ENCODE measurements at regions not wholly inside any gene's neighbourhood (a gene's known extent, or its start where the extent isn't known, plus 50 kb on each side); places are given as distances from the start of the nearest gene placed in this dataset.

DNA sequence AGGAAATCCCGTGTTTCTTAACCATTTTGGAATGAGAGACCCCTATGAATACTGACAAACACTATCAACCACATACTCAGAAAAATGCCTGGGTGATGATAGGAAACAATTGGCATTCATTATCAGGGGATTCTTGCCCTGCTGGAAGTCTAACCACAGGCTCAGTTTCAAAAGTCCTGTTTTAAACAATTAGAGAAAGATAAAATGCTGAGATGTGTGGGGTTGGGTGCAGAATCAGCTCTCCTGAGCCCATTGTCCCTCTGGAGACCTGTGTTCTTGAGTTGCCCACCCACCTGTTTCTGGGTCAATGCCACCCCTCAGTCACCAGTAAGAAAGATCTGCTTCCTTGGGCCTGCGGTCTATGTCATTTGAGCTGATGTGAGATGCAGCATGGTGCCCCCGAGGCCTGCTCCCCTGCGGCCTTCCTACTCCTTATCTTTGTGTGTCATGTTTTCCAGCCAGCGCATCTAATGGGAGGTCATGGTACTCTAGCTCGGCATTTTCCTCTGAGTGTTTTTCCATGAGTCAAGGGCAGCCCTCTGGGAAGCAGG lies 130.3 kb upstream of the PLXNA2 start:
- H3K27me3 Mint-ChIP-seq (ENCODE audit: low read depth, unreplicated experiment) = peaks cover 5% of the 10 kb centered on the region
- H3K4me1 ChIP-seq (ENCODE audit: insufficient read depth, low read length) = no peaks in the 10 kb centered on the region
- H3K27me3 ChIP-seq (ENCODE audit: insufficient read depth, low read length) = no peaks in the 10 kb centered on the region
- peak; percentile 27 for DNase-seq (ENCODE audit: low read depth)
- H4K20me1 ChIP-seq (ENCODE audit: insufficient read depth, low read length) = no peaks in the 10 kb centered on the region
- H3K9me3 Mint-ChIP-seq (ENCODE audit: unreplicated experiment) = no peaks in the 10 kb centered on the region
- no peaks in the 10 kb centered on the region for H3K79me2 ChIP-seq (ENCODE audit: insufficient read depth, low read length)
- no peak overlapping the region for H2AFZ ChIP-seq (ENCODE audit: low read depth, low read length)
- no peak overlapping the region for H3K27ac Mint-ChIP-seq (ENCODE audit: unreplicated experiment)
- peaks cover 5% of the 10 kb centered on the region for H3K4me1 Mint-ChIP-seq (ENCODE audit: low read depth, unreplicated experiment)
- H3K9me3 ChIP-seq (ENCODE audit: insufficient read depth, low read depth, low read length) = no peaks in the 10 kb centered on the region
- H3K9ac ChIP-seq (ENCODE audit: low read length) = no peak overlapping the region
- H3K27ac ChIP-seq (ENCODE audit: low read depth, low read length) = no peak overlapping the region
- no peaks in the 10 kb centered on the region for H3K36me3 ChIP-seq (ENCODE audit: insufficient read depth, low read length)
- no peak overlapping the region for H3K4me3 Mint-ChIP-seq (ENCODE audit: unreplicated experiment)
- H3K36me3 Mint-ChIP-seq (ENCODE audit: low read depth, unreplicated experiment) = no peaks in the 10 kb centered on the region
- no peak for TF ChIP-seq EZH2 (IDR thresholded peaks at IDR 0.05; ENCODE audit: insufficient read depth, low read length)
- TF ChIP-seq, protein P1, sequence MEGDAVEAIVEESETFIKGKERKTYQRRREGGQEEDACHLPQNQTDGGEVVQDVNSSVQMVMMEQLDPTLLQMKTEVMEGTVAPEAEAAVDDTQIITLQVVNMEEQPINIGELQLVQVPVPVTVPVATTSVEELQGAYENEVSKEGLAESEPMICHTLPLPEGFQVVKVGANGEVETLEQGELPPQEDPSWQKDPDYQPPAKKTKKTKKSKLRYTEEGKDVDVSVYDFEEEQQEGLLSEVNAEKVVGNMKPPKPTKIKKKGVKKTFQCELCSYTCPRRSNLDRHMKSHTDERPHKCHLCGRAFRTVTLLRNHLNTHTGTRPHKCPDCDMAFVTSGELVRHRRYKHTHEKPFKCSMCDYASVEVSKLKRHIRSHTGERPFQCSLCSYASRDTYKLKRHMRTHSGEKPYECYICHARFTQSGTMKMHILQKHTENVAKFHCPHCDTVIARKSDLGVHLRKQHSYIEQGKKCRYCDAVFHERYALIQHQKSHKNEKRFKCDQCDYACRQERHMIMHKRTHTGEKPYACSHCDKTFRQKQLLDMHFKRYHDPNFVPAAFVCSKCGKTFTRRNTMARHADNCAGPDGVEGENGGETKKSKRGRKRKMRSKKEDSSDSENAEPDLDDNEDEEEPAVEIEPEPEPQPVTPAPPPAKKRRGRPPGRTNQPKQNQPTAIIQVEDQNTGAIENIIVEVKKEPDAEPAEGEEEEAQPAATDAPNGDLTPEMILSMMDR (IDR thresholded peaks at IDR 0.05; ENCODE audit: insufficient read depth, low read depth, low read length) = no peak
- FAIRE-seq = no peak
- no peak overlapping the region for H3K4me2 ChIP-seq (ENCODE audit: low read length)
- H3K4me3 ChIP-seq (ENCODE audit: insufficient read depth, low read depth, low read length) = no peak overlapping the region

DNA sequence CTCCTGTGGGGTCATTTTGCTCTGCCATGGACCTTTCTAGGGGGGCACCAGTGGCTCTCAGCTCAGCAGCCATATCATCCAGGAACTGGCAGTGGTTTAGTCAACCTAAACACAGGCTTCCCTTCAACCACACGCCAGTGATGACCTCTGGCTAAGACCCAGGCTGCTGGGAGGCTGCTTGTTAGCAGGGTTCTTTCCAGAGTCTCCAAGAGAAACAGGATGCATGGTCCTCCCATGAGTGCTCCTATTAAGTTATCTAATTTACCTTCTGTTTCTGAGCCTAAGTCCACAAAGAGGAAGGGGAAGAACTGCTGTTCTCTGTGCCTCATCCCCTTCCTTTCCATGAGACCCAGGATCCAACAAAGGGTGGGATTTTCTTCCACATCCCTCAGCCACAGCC lies 137.3 kb upstream of the PLXNA2 start:
- Histone ChIP-seq H2AFZ (ENCODE audit: low read depth, low read length) (no peak overlapping the region), H3K4me2 (ENCODE audit: low read length) (no peak overlapping the region), H3K9me3 (ENCODE audit: insufficient read depth, low read depth, low read length) (no peaks in the 10 kb centered on the region), H3K4me3 (ENCODE audit: insufficient read depth, low read depth, low read length) (no peak overlapping the region), H3K27me3 (ENCODE audit: insufficient read depth, low read length) (no peaks in the 10 kb centered on the region), H3K9ac (ENCODE audit: low read length) (no peak overlapping the region), H4K20me1 (ENCODE audit: insufficient read depth, low read length) (no peaks in the 10 kb centered on the region), H3K36me3 (ENCODE audit: insufficient read depth, low read length) (no peaks in the 10 kb centered on the region), H3K27ac (ENCODE audit: low read depth, low read length) (no peak overlapping the region), H3K4me1 (ENCODE audit: insufficient read depth, low read length) (no peaks in the 10 kb centered on the region), H3K79me2 (ENCODE audit: insufficient read depth, low read length) (no peaks in the 10 kb centered on the region)
- Mint-ChIP-seq H3K4me1 (ENCODE audit: low read depth, unreplicated experiment) (no peaks in the 10 kb centered on the region), H3K36me3 (ENCODE audit: low read depth, unreplicated experiment) (no peaks in the 10 kb centered on the region), H3K27me3 (ENCODE audit: low read depth, unreplicated experiment) (peaks cover 7% of the 10 kb centered on the region), H3K9me3 (ENCODE audit: unreplicated experiment) (peaks cover 4% of the 10 kb centered on the region), H3K4me3 (ENCODE audit: unreplicated experiment) (no peak overlapping the region), H3K27ac (ENCODE audit: unreplicated experiment) (no peak overlapping the region)
- no peak for DNase-seq (ENCODE audit: low read depth)
- TF ChIP-seq, protein P1 (IDR thresholded peaks at IDR 0.05; ENCODE audit: insufficient read depth, low read depth, low read length) = no peak
- no peak for TF ChIP-seq EZH2 (IDR thresholded peaks at IDR 0.05; ENCODE audit: insufficient read depth, low read length)
- FAIRE-seq = no peak

DNA sequence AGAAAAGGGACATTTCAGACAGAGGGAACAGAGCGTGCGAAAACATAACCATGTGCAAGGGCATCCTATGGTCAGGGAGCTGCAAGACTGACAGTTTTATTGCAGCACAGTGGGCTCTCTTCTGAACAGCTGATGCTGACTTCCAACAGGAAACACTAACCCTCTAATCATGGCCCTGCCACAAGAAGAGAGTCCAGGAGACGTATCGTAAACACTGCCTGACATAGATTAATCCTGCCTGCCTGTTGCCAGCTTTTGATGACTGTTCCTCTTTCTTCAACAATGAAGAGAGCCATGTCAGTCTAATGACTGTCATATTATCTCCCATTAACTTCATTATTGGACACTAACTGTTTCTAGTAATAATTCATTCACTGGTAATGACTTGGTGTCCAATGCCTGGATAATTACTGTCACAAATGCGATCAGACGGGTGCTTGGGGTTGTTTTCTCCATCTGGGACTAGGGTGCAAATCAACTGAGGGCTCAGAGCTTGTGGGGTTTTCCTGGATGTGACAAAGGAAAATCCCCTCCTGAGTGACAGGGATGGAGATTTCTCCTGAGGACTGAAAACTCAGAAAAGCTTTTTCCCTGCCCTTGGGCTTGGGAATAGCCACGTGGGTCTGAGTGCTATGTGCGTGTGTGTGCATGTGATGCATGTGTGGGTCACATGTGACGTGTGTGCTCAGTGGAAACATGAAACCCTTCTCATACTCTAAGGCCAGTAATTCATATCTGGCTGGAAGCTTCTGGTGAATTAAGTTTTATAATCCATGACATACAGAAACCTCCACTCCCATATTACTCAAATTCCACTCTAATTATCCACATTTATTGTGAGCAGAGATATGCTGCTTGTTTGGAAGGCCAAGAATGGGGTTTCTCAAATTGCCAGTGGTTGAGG lies 144.0 kb upstream of the PLXNA2 start:
- Histone ChIP-seq H3K27me3 (ENCODE audit: insufficient read depth, low read length) (no peaks in the 10 kb centered on the region), H3K4me3 (ENCODE audit: insufficient read depth, low read depth, low read length) (no peak overlapping the region), H4K20me1 (ENCODE audit: insufficient read depth, low read length) (no peaks in the 10 kb centered on the region), H2AFZ (ENCODE audit: low read depth, low read length) (no peak overlapping the region), H3K9me3 (ENCODE audit: insufficient read depth, low read depth, low read length) (no peaks in the 10 kb centered on the region), H3K9ac (ENCODE audit: low read length) (no peak overlapping the region), H3K79me2 (ENCODE audit: insufficient read depth, low read length) (no peaks in the 10 kb centered on the region), H3K27ac (ENCODE audit: low read depth, low read length) (no peak overlapping the region), H3K36me3 (ENCODE audit: insufficient read depth, low read length) (no peaks in the 10 kb centered on the region), H3K4me1 (ENCODE audit: insufficient read depth, low read length) (no peaks in the 10 kb centered on the region), H3K4me2 (ENCODE audit: low read length) (no peak overlapping the region)
- TF ChIP-seq EZH2 (IDR thresholded peaks at IDR 0.05; ENCODE audit: insufficient read depth, low read length) = no peak
- TF ChIP-seq, protein P1 (IDR thresholded peaks at IDR 0.05; ENCODE audit: insufficient read depth, low read depth, low read length) = no peak
- Mint-ChIP-seq H3K9me3 (ENCODE audit: unreplicated experiment) (peaks cover 4% of the 10 kb centered on the region), H3K27ac (ENCODE audit: unreplicated experiment) (no peak overlapping the region), H3K36me3 (ENCODE audit: low read depth, unreplicated experiment) (no peaks in the 10 kb centered on the region), H3K4me3 (ENCODE audit: unreplicated experiment) (no peak overlapping the region), H3K4me1 (ENCODE audit: low read depth, unreplicated experiment) (no peaks in the 10 kb centered on the region), H3K27me3 (ENCODE audit: low read depth, unreplicated experiment) (peaks cover 10% of the 10 kb centered on the region)
- DNase-seq (ENCODE audit: low read depth) = no peak
- no peak for FAIRE-seq
